HCT116 (cell line): ENCODE measurements at regions not wholly inside any gene's neighbourhood (a gene's known extent, or its start where the extent isn't known, plus 50 kb on each side); places are given as distances from the start of the nearest gene placed in this dataset.

Experiments used
- ATAC-seq: fragments of 200-7000 bp; cut with Tn5 transposase; 2 replicates; pipeline ENCODE4 v1.9.1; 2020; ENCODE audit warnings: mild to moderate bottlenecking, moderate library complexity
- BruUV-seq: library from RNA; stranded (reverse); fragments of 400-500 nt; replicated peaks from 2 replicates; lab custom pipeline; 2021; lab: Mats Ljungman, UMichigan
- CTCF ChIA-PET: fragments of 300-600 bp; sonication (Branson Sonifier 250); formaldehyde crosslinking; loops from one replicate; lab custom pipeline; 2021; ENCODE audit warnings: antibody characterized with exemption; lab: Charles Lee
- POLR2A ChIA-PET: fragments of 300-600, 350-600 bp; sonication (Branson Sonifier 250); formaldehyde crosslinking; loops from one replicate; lab custom pipeline; 2021; ENCODE audit warnings: antibody characterized with exemption; lab: Charles Lee
- RAD21 ChIA-PET, 2 experiments: fragments of 300-600 bp; sonication (Branson Sonifier 250); formaldehyde crosslinking; loops; one replicate each; lab custom pipeline; 2023; ENCODE audit warnings: low total read pairs in 2 of 2; ENCODE audit not compliant: uncharacterized antibody in 2 of 2, unreplicated experiment in 2 of 2, low non-redundant PET in 1 of 2; lab: Charles Lee
- DNase-seq: peaks from one replicate; pipeline ENCODE4 v3.0.0-alpha.2; 2010; ENCODE audit warnings: low read depth, low spot score
- H2AFZ ChIP-seq: fragments of 200-600 bp; shearing (Covaris generic), sonication (generic); 2 replicates; pipeline ENCODE4 v1.6.1; 2017; ENCODE audit warnings: low read depth, mixed run types, mixed read lengths, antibody characterized with exemption, low read length; ENCODE audit not compliant: poor library complexity, severe bottlenecking
- H3K27ac ChIP-seq: 2 replicates; pipeline ENCODE4 v1.5.1; 2012; ENCODE audit warnings: low read depth, low read length
- H3K27me3 ChIP-seq: fragments of 200-600 bp; sonication (generic); 2 replicates; pipeline ENCODE4 v1.6.1; 2016; ENCODE audit warnings: mixed run types, low read length, mixed read lengths; ENCODE audit not compliant: insufficient read depth
- H3K36me3 ChIP-seq, 2 experiments: fragments of 200-500 bp in 1 of 2; fragments of 200-600 bp in 1 of 2; sonication (Bioruptor generic) in 1 of 2; sonication (generic) in 1 of 2; 2 replicates each; pipeline versions ENCODE4 v1.5.1 to v1.6.1; 2014 to 2016; ENCODE audit warnings: low read length in 2 of 2, inconsistent platforms in 1 of 2, mixed read lengths in 1 of 2, mixed run types in 1 of 2; ENCODE audit not compliant: insufficient read depth in 2 of 2, control insufficient read depth in 1 of 2
- H3K4me1 ChIP-seq, 2 experiments: fragments of 200-600 bp in 1 of 2; sonication (generic) in 1 of 2; 2 replicates each; pipeline versions ENCODE4 v1.5.1 to v1.6.1; 2012 to 2017; ENCODE audit warnings: low read length in 2 of 2, inconsistent platforms in 1 of 2, mild to moderate bottlenecking in 1 of 2, mixed read lengths in 1 of 2, mixed run types in 1 of 2, moderate library complexity in 1 of 2; ENCODE audit not compliant: insufficient read depth in 2 of 2, control insufficient read depth in 1 of 2
- H3K4me2 ChIP-seq: fragments of 200-600 bp; sonication (generic); 2 replicates; pipeline ENCODE4 v1.6.1; 2017; ENCODE audit warnings: mixed run types, low read length, mixed read lengths
- H3K4me3 ChIP-seq, 2 experiments: fragments of 200-600 bp in 1 of 2; sonication (generic) in 1 of 2; replicated peaks in 1 of 2; 2 replicates each; pipeline ENCODE4 v1.5.1; 2011 to 2016; ENCODE audit warnings: low read length in 2 of 2, control low read depth in 1 of 2, low read depth in 1 of 2, mild to moderate bottlenecking in 1 of 2, mixed read lengths in 1 of 2, mixed run types in 1 of 2
- H3K79me2 ChIP-seq: fragments of 200-600 bp; sonication (generic); 2 replicates; pipeline ENCODE4 v1.6.1; 2017; ENCODE audit warnings: mild to moderate bottlenecking, mixed run types, low read length, moderate library complexity, mixed read lengths; ENCODE audit not compliant: insufficient read depth
- H3K9ac ChIP-seq: fragments of 200-600 bp; sonication (generic); 2 replicates; pipeline ENCODE4 v1.6.1; 2016; ENCODE audit warnings: low read length, mixed read lengths
- H3K9me2 ChIP-seq: fragments of 200-600 bp; sonication (generic), shearing (Covaris generic); 2 replicates; pipeline ENCODE4 v1.6.1; 2017; ENCODE audit warnings: mixed run types, mild to moderate bottlenecking, moderate library complexity; ENCODE audit not compliant: insufficient read depth
- H3K9me3 ChIP-seq, 2 experiments: fragments of 200-500 bp in 1 of 2; fragments of 200-600 bp in 1 of 2; sonication (Bioruptor generic) in 1 of 2; sonication (generic) in 1 of 2; 2 replicates each; pipeline ENCODE4 v1.6.1; 2014 to 2017; ENCODE audit warnings: low read length in 2 of 2, mixed read lengths in 2 of 2, inconsistent platforms in 1 of 2, low read depth in 1 of 2, mild to moderate bottlenecking in 1 of 2, mixed run types in 1 of 2, moderate library complexity in 1 of 2; ENCODE audit not compliant: control insufficient read depth in 1 of 2, insufficient read depth in 1 of 2
- H4K20me1 ChIP-seq: fragments of 200-600 bp; sonication (generic), shearing (Covaris generic); 2 replicates; pipeline ENCODE4 v1.6.1; 2017; ENCODE audit warnings: mixed run types, mild to moderate bottlenecking, moderate library complexity; ENCODE audit not compliant: insufficient read depth
- ATF3 ChIP-seq: IDR thresholded peaks from 2 replicates; pipeline ENCODE4 v1.6.1; 2012
- ELF1 ChIP-seq: IDR thresholded peaks from 2 replicates; pipeline ENCODE4 v1.6.1; 2012; ENCODE audit warnings: low read depth, borderline replicate concordance
- EZH2 ChIP-seq: fragments of 200-600 bp; sonication (generic); IDR thresholded peaks from 2 replicates; pipeline ENCODE4 v1.6.1; 2017; ENCODE audit warnings: antibody characterized with exemption, mixed run types
- FOSL1 ChIP-seq: IDR thresholded peaks from 2 replicates; pipeline ENCODE4 v1.6.1; 2012; ENCODE audit warnings: low read depth
- JUND ChIP-seq: IDR thresholded peaks from 2 replicates; pipeline ENCODE4 v1.6.1; 2012
- POLR2A ChIP-seq: IDR thresholded peaks from 2 replicates; pipeline ENCODE4 v1.7.0; 2011; ENCODE audit warnings: borderline replicate concordance; ENCODE audit not compliant: insufficient read depth, insufficient read length; ENCODE audit errors: extremely low read depth
- SIN3A ChIP-seq: IDR thresholded peaks from 2 replicates; pipeline ENCODE4 v1.6.1; 2012; ENCODE audit warnings: low read depth
- SP1 ChIP-seq: IDR thresholded peaks from 2 replicates; pipeline ENCODE4 v1.6.1; 2012; ENCODE audit warnings: low read depth
- SRF ChIP-seq: IDR thresholded peaks from 2 replicates; pipeline ENCODE4 v1.6.1; 2012; ENCODE audit warnings: low read depth
- ZFX ChIP-seq: fragments of 450-650 bp; IDR thresholded peaks from 2 replicates; pipeline ENCODE4 v1.6.1; 2017
- intact Hi-C: fragments of 100-400 bp; cut with micrococcal nuclease; formaldehyde crosslinking; loops from 2 replicates; pipeline ENCODE4 v1.10.0; 2022
- TF ChIP-seq, protein P1 (sequence below), 3 experiments: fragments of 200-600 bp in 1 of 3; sonication (generic) in 1 of 3; IDR thresholded peaks in 2 of 3; conservative IDR thresholded peaks in 1 of 3; 2 replicates each; pipeline ENCODE4 v1.5.1; 2012 to 2017; ENCODE audit warnings: low read depth in 2 of 3, low read length in 2 of 3, antibody characterized with exemption in 1 of 3, borderline replicate concordance in 1 of 3, control low read depth in 1 of 3, mild to moderate bottlenecking in 1 of 3, mixed read lengths in 1 of 3, mixed run types in 1 of 3, moderate library complexity in 1 of 3; ENCODE audit not compliant: insufficient read depth in 1 of 3

DNA sequence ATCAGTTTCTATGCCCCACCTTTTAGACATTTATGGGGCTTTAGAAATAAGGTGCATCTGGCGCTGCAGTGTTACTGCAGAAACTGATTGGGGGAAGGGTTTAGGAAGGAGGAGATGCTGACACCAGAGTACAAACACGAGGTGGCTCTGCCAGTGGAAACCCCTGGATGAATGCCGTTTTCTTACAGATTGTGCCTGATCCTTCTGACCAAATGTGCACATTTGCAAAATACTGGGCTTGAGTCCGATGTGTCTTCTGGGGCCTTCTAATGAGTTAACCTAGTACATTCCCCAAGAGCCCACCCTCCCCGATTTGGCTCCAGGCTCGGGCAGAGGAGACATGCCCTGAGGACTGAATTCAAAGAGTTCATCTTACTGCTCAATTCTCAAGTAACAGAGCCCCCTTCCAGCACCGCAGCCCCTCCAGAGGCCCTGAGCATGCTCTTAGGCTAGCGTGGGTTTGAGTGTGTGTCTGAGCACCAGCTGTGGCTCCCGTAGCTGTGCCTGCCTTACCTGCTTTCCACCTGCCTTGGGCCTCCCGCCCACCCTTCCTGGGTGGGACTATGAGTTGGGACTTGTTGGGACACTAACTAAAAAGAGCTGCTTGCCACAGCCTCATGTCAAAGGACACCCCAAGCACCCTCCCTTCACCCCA is 116.7 kb upstream of the COPS8 start (continued):
- TF ChIP-seq, protein P1, sequence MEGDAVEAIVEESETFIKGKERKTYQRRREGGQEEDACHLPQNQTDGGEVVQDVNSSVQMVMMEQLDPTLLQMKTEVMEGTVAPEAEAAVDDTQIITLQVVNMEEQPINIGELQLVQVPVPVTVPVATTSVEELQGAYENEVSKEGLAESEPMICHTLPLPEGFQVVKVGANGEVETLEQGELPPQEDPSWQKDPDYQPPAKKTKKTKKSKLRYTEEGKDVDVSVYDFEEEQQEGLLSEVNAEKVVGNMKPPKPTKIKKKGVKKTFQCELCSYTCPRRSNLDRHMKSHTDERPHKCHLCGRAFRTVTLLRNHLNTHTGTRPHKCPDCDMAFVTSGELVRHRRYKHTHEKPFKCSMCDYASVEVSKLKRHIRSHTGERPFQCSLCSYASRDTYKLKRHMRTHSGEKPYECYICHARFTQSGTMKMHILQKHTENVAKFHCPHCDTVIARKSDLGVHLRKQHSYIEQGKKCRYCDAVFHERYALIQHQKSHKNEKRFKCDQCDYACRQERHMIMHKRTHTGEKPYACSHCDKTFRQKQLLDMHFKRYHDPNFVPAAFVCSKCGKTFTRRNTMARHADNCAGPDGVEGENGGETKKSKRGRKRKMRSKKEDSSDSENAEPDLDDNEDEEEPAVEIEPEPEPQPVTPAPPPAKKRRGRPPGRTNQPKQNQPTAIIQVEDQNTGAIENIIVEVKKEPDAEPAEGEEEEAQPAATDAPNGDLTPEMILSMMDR (IDR thresholded peaks at IDR 0.05 in 2 of 3, conservative IDR thresholded peaks at IDR 0.05 in 1 of 3; ENCODE audit: borderline replicate concordance in 1 of 3, insufficient read depth in 1 of 3, low read depth in 2 of 3, low read length in 2 of 3), result no peak
- TF ChIP-seq FOSL1 (no peak), ZFX (no peak)

DNA sequence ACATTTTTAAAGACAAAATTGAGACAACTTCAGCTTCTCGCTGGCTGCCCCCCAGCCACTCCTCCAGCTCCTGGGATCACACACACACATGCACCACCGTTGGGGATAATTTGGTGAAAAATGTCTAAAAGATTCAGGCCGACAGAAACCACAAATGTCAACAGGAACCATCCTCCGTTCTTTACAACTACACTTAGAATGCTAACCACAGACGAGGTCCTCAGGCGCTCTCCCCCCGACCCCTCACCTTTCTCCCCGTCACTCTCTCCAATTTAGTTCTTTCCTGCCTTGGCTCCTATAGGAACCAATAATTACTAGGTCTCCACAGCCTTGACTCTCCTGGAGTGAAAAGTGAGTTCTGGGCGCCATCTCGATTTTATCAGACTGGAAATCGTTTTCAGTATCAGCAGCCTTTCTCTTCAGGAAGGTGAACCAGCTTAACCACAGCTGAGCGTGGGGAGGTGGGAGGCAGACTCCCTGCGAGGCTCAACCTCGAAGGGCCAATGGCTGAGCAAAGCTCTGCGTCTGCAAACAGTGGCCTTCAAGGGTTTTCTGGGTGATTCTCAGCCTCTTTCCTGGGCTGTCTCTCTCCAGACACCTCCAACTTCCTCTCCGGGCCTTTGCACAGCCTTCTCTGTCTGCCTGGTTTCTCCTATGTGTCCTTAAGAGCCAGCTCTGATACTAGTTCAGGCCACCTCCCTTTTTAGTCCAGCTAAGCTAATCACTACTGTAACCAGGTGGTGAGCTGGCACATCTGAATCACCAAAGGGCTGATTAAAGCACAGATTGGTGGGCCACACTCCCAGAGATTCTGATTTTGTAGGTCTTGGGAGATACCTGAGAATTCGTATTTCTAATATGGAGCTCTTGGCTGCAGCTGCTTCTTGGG is 115.7 kb upstream of the COPS8 start:
- H3K27ac ChIP-seq, result no peak overlapping the region
- H3K27me3 ChIP-seq, result peaks cover 55% of the 10 kb centered on the region; the same call in 1 of the 2 replicates
- no peaks in the 10 kb centered on the region for H3K79me2 ChIP-seq
- H3K4me2 ChIP-seq, result no peak overlapping the region
- H3K4me1 ChIP-seq, result no peaks in the 10 kb centered on the region
- ATAC-seq (no peak), DNase-seq (no peak)
- no peaks in the 10 kb centered on the region for H3K9me2 ChIP-seq
- no peak overlapping the region for H2AFZ ChIP-seq
- H3K4me3 ChIP-seq, result no peak overlapping the region
- no peaks in the 10 kb centered on the region for H3K36me3 ChIP-seq
- no peaks in the 10 kb centered on the region for H4K20me1 ChIP-seq
- H3K9me3 ChIP-seq, result no peaks in the 10 kb centered on the region
- intact Hi-C loops, result no loop called here
- no TSS peak for BruUV-seq
- ChIA-PET CTCF (no interaction called here), POLR2A (no interaction called here), RAD21 (no interaction called here)
- TF ChIP-seq ELF1 (no peak), ATF3 (no peak), POLR2A (no peak), SIN3A (no peak), JUND (no peak), SRF (no peak), FOSL1 (no peak), SP1 (no peak), EZH2 (no peak)
- H3K9ac ChIP-seq, result no peak overlapping the region
